ENCODE measurements at regions not wholly inside any gene's neighbourhood (a gene's known extent, or its start where the extent isn't known, plus 50 kb on each side); places are given as distances from the start of the nearest gene placed in this dataset.

GRCh38 chr3:145519398-145520047, 641.5 kb downstream of the PLOD2 start:
- peaks cover 3% of the 10 kb centered on the region for H3K9me3 Mint-ChIP-seq (ENCODE audit: low read depth)
- H3K4me1 Mint-ChIP-seq (ENCODE audit: low read depth) = peaks cover 3% of the 10 kb centered on the region
- H3K27me3 Mint-ChIP-seq = no peaks in the 10 kb centered on the region
- no peak for TF ChIP-seq CTCF (IDR thresholded peaks at IDR 0.05; ENCODE audit: unreplicated experiment)
- no peak for DNase-seq (ENCODE audit: low spot score, unreplicated experiment)
- no peak overlapping the region for H3K27ac Mint-ChIP-seq
- H3K36me3 Mint-ChIP-seq (ENCODE audit: insufficient read depth) = no peaks in the 10 kb centered on the region
- no peak overlapping the region for H3K4me3 Mint-ChIP-seq (ENCODE audit: low read depth)

- Mint-ChIP-seq H3K27me3 (no peaks in the 10 kb centered on the region), H3K27ac (no peak overlapping the region), H3K9me3 (ENCODE audit: low read depth) (peaks cover 3% of the 10 kb centered on the region), H3K4me3 (ENCODE audit: low read depth) (no peak overlapping the region), H3K36me3 (ENCODE audit: insufficient read depth) (no peaks in the 10 kb centered on the region), H3K4me1 (ENCODE audit: low read depth) (peaks cover 3% of the 10 kb centered on the region)
- DNase-seq (ENCODE audit: low spot score, unreplicated experiment) = no peak
- TF ChIP-seq CTCF (IDR thresholded peaks at IDR 0.05; ENCODE audit: unreplicated experiment) = no peak
Observed at GRCh38 chr3:145522179-145522578, 638.8 kb downstream of the PLOD2 start.

- Mint-ChIP-seq H3K4me3 (ENCODE audit: low read depth) (no peak overlapping the region), H3K27me3 (no peaks in the 10 kb centered on the region)
Observed at GRCh38 chr3:145522893-145523651, 637.9 kb downstream of the PLOD2 start.

GRCh38 chr3:145531548-145531947, 629.4 kb downstream of the PLOD2 start:
- Mint-ChIP-seq H3K27ac (no peak overlapping the region), H3K4me1 (ENCODE audit: low read depth) (no peaks in the 10 kb centered on the region), H3K36me3 (ENCODE audit: insufficient read depth) (no peaks in the 10 kb centered on the region), H3K27me3 (no peaks in the 10 kb centered on the region), H3K9me3 (ENCODE audit: low read depth) (no peaks in the 10 kb centered on the region), H3K4me3 (ENCODE audit: low read depth) (no peak overlapping the region)
- no peak for DNase-seq (ENCODE audit: low spot score, unreplicated experiment)
- TF ChIP-seq CTCF (IDR thresholded peaks at IDR 0.05; ENCODE audit: unreplicated experiment) = no peak

More at GRCh38 chr3:145522893-145523651, 637.9 kb downstream of the PLOD2 start:
- no peak for DNase-seq (ENCODE audit: low spot score, unreplicated experiment)
- Mint-ChIP-seq H3K27ac (no peak overlapping the region), H3K36me3 (ENCODE audit: insufficient read depth) (no peaks in the 10 kb centered on the region), H3K9me3 (ENCODE audit: low read depth) (no peaks in the 10 kb centered on the region), H3K4me1 (ENCODE audit: low read depth) (peaks cover 3% of the 10 kb centered on the region)
- no peak for TF ChIP-seq CTCF (IDR thresholded peaks at IDR 0.05; ENCODE audit: unreplicated experiment)

GRCh38 chr3:145533696-145534095, 627.3 kb downstream of the PLOD2 start:
- TF ChIP-seq CTCF (IDR thresholded peaks at IDR 0.05; ENCODE audit: unreplicated experiment) = no peak
- H3K9me3 Mint-ChIP-seq (ENCODE audit: low read depth) = no peaks in the 10 kb centered on the region
- H3K36me3 Mint-ChIP-seq (ENCODE audit: insufficient read depth) = no peaks in the 10 kb centered on the region
- no peaks in the 10 kb centered on the region for H3K4me1 Mint-ChIP-seq (ENCODE audit: low read depth)
- H3K27me3 Mint-ChIP-seq = no peaks in the 10 kb centered on the region
- no peak overlapping the region for H3K4me3 Mint-ChIP-seq (ENCODE audit: low read depth)
- H3K27ac Mint-ChIP-seq = no peak overlapping the region
- DNase-seq (ENCODE audit: low spot score, unreplicated experiment) = no peak

All from progenitor cell of endocrine pancreas (in vitro differentiated cells).